ENCODE measurements at regions not wholly inside any gene's neighbourhood (a gene's known extent, or its start where the extent isn't known, plus 50 kb on each side); places are given as distances from the start of the nearest gene placed in this dataset.

GRCh38 chr5:81914696-81915095 is 57.1 kb upstream of the ATG10 start:
- no peak for DNase-seq (ENCODE audit: low read depth)
- H3K4me3 ChIP-seq (ENCODE audit: control insufficient read depth, low read depth, low read length) = no peak overlapping the region
- no peak for TF ChIP-seq CTCF (IDR thresholded peaks at IDR 0.05; ENCODE audit: control insufficient read depth, insufficient read depth, low read depth, low read length, missing control alignments)

- no peak for DNase-seq (ENCODE audit: low read depth)
These were observed 58.9 kb upstream of the ATG10 start for GRCh38 chr5:81912933-81913332.

GRCh38 chr5:81909677-81910076 is 62.1 kb upstream of the ATG10 start:
- no peak for DNase-seq (ENCODE audit: low read depth)
- no peak overlapping the region for H3K4me3 ChIP-seq (ENCODE audit: control insufficient read depth, low read depth, low read length)
- no peak for TF ChIP-seq CTCF (IDR thresholded peaks at IDR 0.05; ENCODE audit: control insufficient read depth, insufficient read depth, low read depth, low read length, missing control alignments)

More at GRCh38 chr5:81912933-81913332, 58.9 kb upstream of the ATG10 start:
- H3K4me3 ChIP-seq (ENCODE audit: control insufficient read depth, low read depth, low read length) = no peak overlapping the region
- TF ChIP-seq CTCF (IDR thresholded peaks at IDR 0.05; ENCODE audit: control insufficient read depth, insufficient read depth, low read depth, low read length, missing control alignments) = no peak

GRCh38 chr5:81908771-81909170 is 63.1 kb upstream of the ATG10 start:
- DNase-seq (ENCODE audit: low read depth) = no peak
- no peak overlapping the region for H3K4me3 ChIP-seq (ENCODE audit: control insufficient read depth, low read depth, low read length)
- no peak for TF ChIP-seq CTCF (IDR thresholded peaks at IDR 0.05; ENCODE audit: control insufficient read depth, insufficient read depth, low read depth, low read length, missing control alignments)

GRCh38 chr5:81908044-81908443 is 63.8 kb upstream of the ATG10 start:
- no peak for DNase-seq (ENCODE audit: low read depth)
- no peak overlapping the region for H3K4me3 ChIP-seq (ENCODE audit: control insufficient read depth, low read depth, low read length)
- TF ChIP-seq CTCF (IDR thresholded peaks at IDR 0.05; ENCODE audit: control insufficient read depth, insufficient read depth, low read depth, low read length, missing control alignments) = no peak

- no peak for DNase-seq (ENCODE audit: low read depth)
- no peak overlapping the region for H3K4me3 ChIP-seq (ENCODE audit: control insufficient read depth, low read depth, low read length)
- TF ChIP-seq CTCF (IDR thresholded peaks at IDR 0.05; ENCODE audit: control insufficient read depth, insufficient read depth, low read depth, low read length, missing control alignments) = no peak
These were observed 64.7 kb upstream of the ATG10 start for GRCh38 chr5:81907012-81907635.

- no peak for TF ChIP-seq CTCF (IDR thresholded peaks at IDR 0.05; ENCODE audit: control insufficient read depth, insufficient read depth, low read depth, low read length, missing control alignments)
- no peak overlapping the region for H3K4me3 ChIP-seq (ENCODE audit: control insufficient read depth, low read depth, low read length)
- DNase-seq (ENCODE audit: low read depth) = no peak
These were observed 65.7 kb upstream of the ATG10 start for GRCh38 chr5:81906086-81906485.
